ENCODE measurements at regions not wholly inside any gene's neighbourhood (a gene's known extent, or its start where the extent isn't known, plus 50 kb on each side); places are given as distances from the start of the nearest gene placed in this dataset.
A peak's percentile ranks its signal among the peaks of the same experiment; 100 is the strongest.
"Not testable (repeated sequence)": the region's sequence is repeated elsewhere in the genome, so short reads cannot be mapped to it uniquely, and the experiment has no call there.

DNA sequence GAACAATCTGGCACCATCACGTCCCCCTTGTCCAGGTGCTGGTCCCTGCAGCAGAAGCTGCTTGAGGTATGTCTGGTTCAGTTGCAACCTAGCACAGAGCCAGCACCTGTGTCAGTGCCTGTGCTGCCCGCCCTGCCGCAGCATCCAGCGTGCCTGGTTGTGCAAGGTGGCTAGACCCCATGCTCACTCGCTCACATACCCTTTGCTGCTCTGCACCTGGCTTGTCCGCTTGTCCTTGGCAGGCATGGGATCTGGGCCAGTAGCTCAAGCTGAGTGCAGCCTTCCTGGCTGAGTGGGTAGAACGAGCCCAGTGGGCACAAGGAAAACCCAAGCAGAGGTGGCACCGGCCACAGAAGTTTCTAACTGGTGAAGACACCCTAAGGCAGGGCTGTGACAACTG is 314.6 kb upstream of the KYNU start:
- 87% methylated on average over 8 of the region's 8 CpGs for WGBS (ENCODE audit: insufficient coverage)
- H3K27ac ChIP-seq (ENCODE audit: low read length): no peak overlapping the region
- DNase-seq: no peak
- H3K36me3 ChIP-seq (ENCODE audit: control insufficient read depth, insufficient read depth, low read length): no peaks in the 10 kb centered on the region
- H3K4me1 ChIP-seq (ENCODE audit: control insufficient read depth, insufficient read depth, low read length): no peaks in the 10 kb centered on the region
- no peaks in the 10 kb centered on the region for H3K9me3 ChIP-seq (replicated peaks; ENCODE audit: control insufficient read depth, low read depth, low read length)
- no peaks in the 10 kb centered on the region for H3K27me3 ChIP-seq (ENCODE audit: control insufficient read depth, insufficient read depth, low read length)
- no peak overlapping the region for H3K4me3 ChIP-seq (ENCODE audit: low read length)

DNA sequence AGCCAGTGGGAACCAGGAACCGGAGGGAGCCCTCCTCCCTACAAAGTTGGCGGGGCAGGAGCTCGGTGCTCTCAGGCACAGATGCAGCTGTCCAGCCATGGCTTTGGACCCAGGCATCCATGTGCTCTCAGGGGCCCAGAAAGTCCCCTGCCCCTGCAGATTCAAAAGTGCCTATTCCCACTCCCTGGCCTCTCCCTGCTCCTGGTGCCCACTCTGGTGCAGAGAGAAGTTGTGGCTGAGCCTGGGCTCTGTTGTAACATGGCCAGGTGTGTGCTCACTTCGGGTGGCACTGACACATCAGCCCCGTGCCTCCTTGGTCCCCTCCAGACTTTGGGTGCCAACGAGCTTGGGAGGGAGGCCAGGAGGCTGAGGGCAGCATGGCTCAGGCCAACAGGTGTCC is 315.8 kb upstream of the KYNU start:
- Histone ChIP-seq H3K9me3 (replicated peaks; ENCODE audit: control insufficient read depth, low read depth, low read length) (no peaks in the 10 kb centered on the region), H3K27me3 (ENCODE audit: control insufficient read depth, insufficient read depth, low read length) (no peaks in the 10 kb centered on the region), H3K27ac (ENCODE audit: low read length) (no peak overlapping the region), H3K4me3 (ENCODE audit: low read length) (no peak overlapping the region), H3K36me3 (ENCODE audit: control insufficient read depth, insufficient read depth, low read length) (no peaks in the 10 kb centered on the region), H3K4me1 (ENCODE audit: control insufficient read depth, insufficient read depth, low read length) (no peaks in the 10 kb centered on the region)
- no peak for DNase-seq
- WGBS (ENCODE audit: insufficient coverage): 90% methylated on average over 6 of the region's 6 CpGs

DNA sequence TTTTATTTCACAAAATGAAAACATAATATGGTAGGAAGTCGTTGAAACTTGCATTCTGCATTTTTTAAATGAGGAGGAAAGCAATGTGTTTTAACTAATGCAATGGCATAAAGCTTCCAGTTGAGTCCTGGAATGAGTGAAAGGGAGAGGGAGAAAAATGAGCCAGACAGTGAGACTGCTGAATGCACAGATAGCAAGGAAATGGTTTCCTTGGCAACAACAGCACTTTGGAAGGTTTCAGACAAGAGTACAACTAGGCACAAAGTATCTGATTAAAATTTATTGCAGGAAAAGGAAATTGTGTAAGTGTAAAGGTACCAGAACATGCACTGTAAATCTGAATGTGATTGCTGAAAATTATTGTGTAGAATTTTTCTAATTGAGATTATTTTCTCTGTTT is 320.1 kb upstream of the KYNU start:
- H3K27ac ChIP-seq (ENCODE audit: low read length): no peak overlapping the region
- H3K27me3 ChIP-seq (ENCODE audit: control insufficient read depth, insufficient read depth, low read length): no peaks in the 10 kb centered on the region
- no peaks in the 10 kb centered on the region for H3K4me1 ChIP-seq (ENCODE audit: control insufficient read depth, insufficient read depth, low read length)
- no peaks in the 10 kb centered on the region for H3K36me3 ChIP-seq (ENCODE audit: control insufficient read depth, insufficient read depth, low read length)
- no peaks in the 10 kb centered on the region for H3K9me3 ChIP-seq (replicated peaks; ENCODE audit: control insufficient read depth, low read depth, low read length)
- no CpG with 5 or more reads among the region's 1 CpG for WGBS (ENCODE audit: insufficient coverage)
- H3K4me3 ChIP-seq (ENCODE audit: low read length): no peak overlapping the region
- peak; percentile 20 for DNase-seq

- not testable (repeated sequence) for H3K36me3 ChIP-seq (ENCODE audit: control insufficient read depth, insufficient read depth, low read length); H3K27me3 ChIP-seq (ENCODE audit: control insufficient read depth, insufficient read depth, low read length); H3K27ac ChIP-seq (ENCODE audit: low read length); H3K4me3 ChIP-seq (ENCODE audit: low read length); DNase-seq; H3K9me3 ChIP-seq (replicated peaks; ENCODE audit: control insufficient read depth, low read depth, low read length); H3K4me1 ChIP-seq (ENCODE audit: control insufficient read depth, insufficient read depth, low read length)
- 98% methylated on average over 26 of the region's 30 CpGs for WGBS (ENCODE audit: insufficient coverage)
Observed at GRCh38 chr2:142545999-142546398, 331.5 kb upstream of the KYNU start.

DNA sequence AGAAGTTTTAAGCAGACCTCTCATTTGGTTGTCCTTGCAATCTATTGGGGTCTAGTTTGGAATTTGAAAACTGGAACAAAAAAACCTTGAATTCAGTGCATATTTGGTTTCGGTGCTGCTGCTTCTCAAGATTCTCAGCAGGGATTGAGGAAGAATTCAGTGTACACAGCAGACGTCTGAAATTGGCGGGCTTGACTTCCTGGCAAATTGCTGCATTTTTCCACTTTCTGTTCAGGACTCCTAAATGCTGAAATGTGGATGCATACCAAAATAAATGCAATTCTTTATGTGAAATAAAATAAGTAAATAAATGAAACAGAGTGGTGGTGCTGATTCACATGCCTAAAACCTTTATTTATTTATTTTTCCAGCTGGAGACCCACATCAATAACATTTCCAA is 332.4 kb upstream of the KYNU start:
- no peaks in the 10 kb centered on the region for H3K27me3 ChIP-seq (ENCODE audit: control insufficient read depth, insufficient read depth, low read length)
- no peaks in the 10 kb centered on the region for H3K9me3 ChIP-seq (replicated peaks; ENCODE audit: control insufficient read depth, low read depth, low read length)
- no peaks in the 10 kb centered on the region for H3K36me3 ChIP-seq (ENCODE audit: control insufficient read depth, insufficient read depth, low read length)
- H3K27ac ChIP-seq (ENCODE audit: low read length): no peak overlapping the region
- H3K4me1 ChIP-seq (ENCODE audit: control insufficient read depth, insufficient read depth, low read length): no peaks in the 10 kb centered on the region
- DNase-seq: peak; percentile 90
- 0% methylated on average over 1 of the region's 3 CpGs for WGBS (ENCODE audit: insufficient coverage)
- H3K4me3 ChIP-seq (ENCODE audit: low read length): no peak overlapping the region

DNA sequence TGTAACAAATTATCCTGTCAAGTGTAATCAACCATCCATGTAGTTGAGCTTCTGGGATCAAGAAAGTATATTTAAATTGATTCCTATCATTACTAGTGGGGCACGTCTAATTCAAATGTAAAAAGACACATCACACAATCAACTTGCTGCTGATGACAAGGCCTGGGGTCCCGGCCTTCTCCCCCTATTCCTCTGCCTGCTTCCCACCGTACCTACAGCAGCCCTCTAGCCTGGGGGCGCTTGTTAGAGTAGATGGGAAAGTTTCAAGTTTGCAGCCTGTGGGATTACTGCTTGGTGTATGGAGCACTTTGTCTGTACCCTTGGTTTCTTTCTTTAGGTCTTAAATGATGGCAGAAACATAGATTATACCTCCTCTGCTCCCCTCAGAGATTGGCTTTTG is 333.3 kb upstream of the KYNU start:
- H3K4me1 ChIP-seq (ENCODE audit: control insufficient read depth, insufficient read depth, low read length): no peaks in the 10 kb centered on the region
- no peaks in the 10 kb centered on the region for H3K27me3 ChIP-seq (ENCODE audit: control insufficient read depth, insufficient read depth, low read length)
- H3K36me3 ChIP-seq (ENCODE audit: control insufficient read depth, insufficient read depth, low read length): no peaks in the 10 kb centered on the region
- no peak overlapping the region for H3K27ac ChIP-seq (ENCODE audit: low read length)
- no peak overlapping the region for H3K4me3 ChIP-seq (ENCODE audit: low read length)
- no CpG with 5 or more reads among the region's 4 CpGs for WGBS (ENCODE audit: insufficient coverage)
- H3K9me3 ChIP-seq (replicated peaks; ENCODE audit: control insufficient read depth, low read depth, low read length): no peaks in the 10 kb centered on the region
- DNase-seq: no peak

GRCh38 chr2:142542431-142542910 is 335.0 kb upstream of the KYNU start:
- H3K9me3 ChIP-seq (replicated peaks; ENCODE audit: control insufficient read depth, low read depth, low read length): no peaks in the 10 kb centered on the region
- H3K4me3 ChIP-seq (ENCODE audit: low read length): no peak overlapping the region
- H3K27me3 ChIP-seq (ENCODE audit: control insufficient read depth, insufficient read depth, low read length): no peaks in the 10 kb centered on the region
- H3K36me3 ChIP-seq (ENCODE audit: control insufficient read depth, insufficient read depth, low read length): no peaks in the 10 kb centered on the region
- H3K4me1 ChIP-seq (ENCODE audit: control insufficient read depth, insufficient read depth, low read length): no peaks in the 10 kb centered on the region
- 86% methylated on average over 1 of the region's 1 CpG for WGBS (ENCODE audit: insufficient coverage)
- no peak overlapping the region for H3K27ac ChIP-seq (ENCODE audit: low read length)
- no peak for DNase-seq

DNA sequence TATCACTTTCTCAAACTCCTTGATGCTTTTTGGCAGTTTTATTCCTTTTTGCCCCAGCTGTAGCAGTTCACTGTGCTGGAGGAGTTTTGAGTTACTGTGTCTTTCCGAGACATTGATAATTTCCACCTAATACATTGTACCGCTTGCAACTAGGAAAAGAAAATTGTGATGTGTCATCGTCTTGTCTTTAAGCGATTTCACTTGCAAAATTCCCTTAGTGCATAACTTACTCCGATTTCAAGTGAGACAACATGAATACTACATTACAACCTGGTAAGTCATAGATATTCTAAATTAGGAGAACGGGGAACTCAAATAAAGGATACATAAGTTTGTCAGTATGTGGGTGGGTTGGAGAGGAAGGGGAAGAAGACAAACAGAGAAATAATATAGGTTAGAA is 340.5 kb upstream of the KYNU start:
- WGBS (ENCODE audit: insufficient coverage): no CpG with 5 or more reads among the region's 6 CpGs
- Histone ChIP-seq H3K4me3 (ENCODE audit: low read length) (no peak overlapping the region), H3K4me1 (ENCODE audit: control insufficient read depth, insufficient read depth, low read length) (no peaks in the 10 kb centered on the region), H3K27ac (ENCODE audit: low read length) (no peak overlapping the region), H3K9me3 (replicated peaks; ENCODE audit: control insufficient read depth, low read depth, low read length) (no peaks in the 10 kb centered on the region), H3K27me3 (ENCODE audit: control insufficient read depth, insufficient read depth, low read length) (no peaks in the 10 kb centered on the region), H3K36me3 (ENCODE audit: control insufficient read depth, insufficient read depth, low read length) (no peaks in the 10 kb centered on the region)
- peak; percentile 48 for DNase-seq

GRCh38 chr2:142536492-142536891 is 341.0 kb upstream of the KYNU start:
- H3K4me3 ChIP-seq (ENCODE audit: low read length): no peak overlapping the region
- H3K27me3 ChIP-seq (ENCODE audit: control insufficient read depth, insufficient read depth, low read length): no peaks in the 10 kb centered on the region
- no peaks in the 10 kb centered on the region for H3K4me1 ChIP-seq (ENCODE audit: control insufficient read depth, insufficient read depth, low read length)
- no peak for DNase-seq
- 83% methylated on average over 5 of the region's 6 CpGs for WGBS (ENCODE audit: insufficient coverage)
- H3K9me3 ChIP-seq (replicated peaks; ENCODE audit: control insufficient read depth, low read depth, low read length): no peaks in the 10 kb centered on the region
- no peak overlapping the region for H3K27ac ChIP-seq (ENCODE audit: low read length)
- H3K36me3 ChIP-seq (ENCODE audit: control insufficient read depth, insufficient read depth, low read length): no peaks in the 10 kb centered on the region

DNA sequence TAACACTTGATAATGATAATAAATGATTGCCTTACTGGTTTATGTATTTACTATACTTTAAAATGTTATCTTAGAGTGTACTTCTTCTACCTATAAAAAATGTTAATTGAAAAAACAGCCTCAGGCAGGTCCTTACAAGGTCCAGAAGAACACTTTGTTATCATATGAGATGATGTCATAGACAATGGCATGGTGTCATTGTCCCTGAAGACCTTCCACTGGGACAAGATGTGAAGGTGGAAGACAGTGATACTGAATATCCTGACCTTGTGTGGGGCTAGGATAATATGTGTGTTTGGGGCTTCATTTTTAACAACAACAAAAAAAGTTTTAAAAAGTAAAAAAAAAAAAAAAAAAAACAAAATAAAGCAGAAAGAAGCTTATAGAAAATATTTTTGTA is 342.2 kb upstream of the KYNU start:
- DNase-seq: no peak
- no peaks in the 10 kb centered on the region for H3K27me3 ChIP-seq (ENCODE audit: control insufficient read depth, insufficient read depth, low read length)
- H3K4me1 ChIP-seq (ENCODE audit: control insufficient read depth, insufficient read depth, low read length): no peaks in the 10 kb centered on the region
- no peaks in the 10 kb centered on the region for H3K36me3 ChIP-seq (ENCODE audit: control insufficient read depth, insufficient read depth, low read length)
- no peak overlapping the region for H3K4me3 ChIP-seq (ENCODE audit: low read length)
- no peak overlapping the region for H3K27ac ChIP-seq (ENCODE audit: low read length)
- no peaks in the 10 kb centered on the region for H3K9me3 ChIP-seq (replicated peaks; ENCODE audit: control insufficient read depth, low read depth, low read length)

DNA sequence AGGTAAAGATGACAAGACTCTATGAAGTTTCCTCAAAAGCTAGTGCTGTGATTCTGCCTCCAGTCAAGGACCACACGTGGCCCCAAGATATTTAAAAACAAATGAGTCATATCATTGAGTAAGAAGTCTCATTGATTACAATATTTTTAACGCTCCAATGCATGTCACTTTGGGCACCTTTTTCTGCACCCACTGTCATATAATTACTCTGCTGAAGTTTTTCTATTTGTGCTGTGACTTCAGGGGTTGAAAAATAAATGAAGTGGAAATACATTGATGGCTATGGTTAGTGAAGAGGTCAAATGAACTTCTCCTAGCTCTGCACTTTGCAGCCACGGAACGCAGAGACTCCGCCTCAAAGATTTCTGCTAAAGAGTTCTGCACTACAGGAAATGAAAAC is 344.3 kb upstream of the KYNU start:
- Histone ChIP-seq H3K27ac (ENCODE audit: low read length) (no peak overlapping the region), H3K4me3 (ENCODE audit: low read length) (no peak overlapping the region), H3K4me1 (ENCODE audit: control insufficient read depth, insufficient read depth, low read length) (no peaks in the 10 kb centered on the region), H3K27me3 (ENCODE audit: control insufficient read depth, insufficient read depth, low read length) (no peaks in the 10 kb centered on the region), H3K9me3 (replicated peaks; ENCODE audit: control insufficient read depth, low read depth, low read length) (no peaks in the 10 kb centered on the region), H3K36me3 (ENCODE audit: control insufficient read depth, insufficient read depth, low read length) (no peaks in the 10 kb centered on the region)
- WGBS (ENCODE audit: insufficient coverage): no CpG with 5 or more reads among the region's 5 CpGs
- no peak for DNase-seq
